Common myeloid progenitor, CD34-positive (primary cell): ENCODE measurements at regions not wholly inside any gene's neighbourhood (a gene's known extent, or its start where the extent isn't known, plus 50 kb on each side); places are given as distances from the start of the nearest gene placed in this dataset.
A peak's percentile ranks its signal among the peaks of the same experiment; 100 is the strongest.

ENCODE experiments used
- CTCF ChIA-PET: fragments of 350-600 bp; sonication (Branson Sonifier 250); formaldehyde crosslinking; loops from one replicate; lab custom pipeline; 2021; ENCODE audit warnings: antibody characterized with exemption; lab: Charles Lee
- POLR2A ChIA-PET: fragments of 350-600 bp; sonication (Branson Sonifier 250); formaldehyde crosslinking; loops from one replicate; lab custom pipeline; 2021; ENCODE audit warnings: antibody characterized with exemption; lab: Charles Lee
- DNase-seq, 3 donors: peaks; one replicate each; pipeline versions ENCODE4 v3.0.0 to v3.0.0-alpha.2; 2013
- H3K27ac ChIP-seq, 2 experiments: 1 replicate in 1 of 2; 2 replicates in 1 of 2; pipeline ENCODE4 v1.7.0; 2013; ENCODE audit warnings: inconsistent platforms in 2 of 2, low read length in 2 of 2, mild to moderate bottlenecking in 2 of 2, low read depth in 1 of 2, moderate library complexity in 1 of 2; ENCODE audit not compliant: severe bottlenecking in 2 of 2, insufficient read depth in 1 of 2, poor library complexity in 1 of 2
- H3K27me3 ChIP-seq, 5 experiments: replicated peaks in 2 of 5; 1 replicate in 3 of 5; 2 replicates in 2 of 5; pipeline versions ENCODE4 v1.6.1 to v1.7.0; 2013; ENCODE audit warnings: low read length in 4 of 5, mild to moderate bottlenecking in 2 of 5, moderate library complexity in 2 of 5, inconsistent platforms in 1 of 5; ENCODE audit not compliant: insufficient read depth in 5 of 5, control insufficient read depth in 4 of 5
- H3K36me3 ChIP-seq, 4 experiments: 1 replicate in 2 of 4; 2 replicates in 2 of 4; pipeline versions ENCODE4 v1.6.1 to v1.7.0; 2013; ENCODE audit warnings: low read length in 3 of 4, control low read depth in 1 of 4, mild to moderate bottlenecking in 1 of 4; ENCODE audit not compliant: control insufficient read depth in 4 of 4, insufficient read depth in 4 of 4
- H3K4me1 ChIP-seq, 4 experiments: 1 replicate in 3 of 4; 2 replicates in 1 of 4; pipeline versions ENCODE4 v1.6.1 to v1.7.1; 2013; ENCODE audit warnings: low read length in 3 of 4, mild to moderate bottlenecking in 3 of 4, control low read depth in 1 of 4, inconsistent platforms in 1 of 4, moderate library complexity in 1 of 4; ENCODE audit not compliant: control insufficient read depth in 4 of 4, insufficient read depth in 4 of 4; ENCODE audit errors: control extremely low read depth in 1 of 4
- H3K4me3 ChIP-seq, 7 experiments: 1 replicate in 4 of 7; 2 replicates in 3 of 7; pipeline versions ENCODE4 v1.5.1 to v1.7.0; 2013; ENCODE audit warnings: mild to moderate bottlenecking in 7 of 7, low read length in 6 of 7, moderate library complexity in 6 of 7, inconsistent platforms in 2 of 7, low read depth in 2 of 7, control low read depth in 1 of 7; ENCODE audit not compliant: insufficient read depth in 4 of 7, control insufficient read depth in 1 of 7; ENCODE audit errors: extremely low read depth in 1 of 7
- H3K9me3 ChIP-seq, 5 experiments: 1 replicate in 4 of 5; 2 replicates in 1 of 5; pipeline versions ENCODE4 v1.6.1 to v1.7.1; 2013; ENCODE audit warnings: low read length in 4 of 5, mild to moderate bottlenecking in 2 of 5, inconsistent platforms in 1 of 5, low read depth in 1 of 5, moderate library complexity in 1 of 5; ENCODE audit not compliant: control insufficient read depth in 4 of 5, insufficient read depth in 2 of 5; ENCODE audit errors: control extremely low read depth in 1 of 5
- WGBS: methylation state at CpG from one replicate; pipeline ENCODE4 v1.1.5; 2013; ENCODE audit not compliant: insufficient coverage; 5-methylcytosine and 5-hydroxymethylcytosine counted together

GRCh38 chr15:93986400-93986984 lies 244.9 kb upstream of the MCTP2 start:
- Histone ChIP-seq H3K36me3 (no peaks in the 10 kb centered on the region), H3K4me3 (peak overlapping the region in 2 of 7 experiments; percentile 37 to 68), H3K9me3 (no peaks in the 10 kb centered on the region), H3K27me3 (no peaks in the 10 kb centered on the region), H3K4me1 (peaks cover 18 to 48% (median 28%) of the 10 kb centered on the region in 4 experiments), H3K27ac (peak overlapping the region; percentile 18 to 50)
- POLR2A ChIA-PET = interaction anchor here (1.1 kb wide), 1 partner anchor 123 kb away, joined by 6 read pairs; no protein-coding TSS in a partner anchor
- DNase-seq = peak in 1 of 3 donors; percentile 33
- CTCF ChIA-PET = interaction anchor here (1.1 to 1.6 kb wide), 5 partner anchors 10 to 134 kb away, joined by 3 to 7 read pairs (median 4); no protein-coding TSS in a partner anchor
- 33% methylated on average over 1 of the region's 3 CpGs for WGBS

DNA sequence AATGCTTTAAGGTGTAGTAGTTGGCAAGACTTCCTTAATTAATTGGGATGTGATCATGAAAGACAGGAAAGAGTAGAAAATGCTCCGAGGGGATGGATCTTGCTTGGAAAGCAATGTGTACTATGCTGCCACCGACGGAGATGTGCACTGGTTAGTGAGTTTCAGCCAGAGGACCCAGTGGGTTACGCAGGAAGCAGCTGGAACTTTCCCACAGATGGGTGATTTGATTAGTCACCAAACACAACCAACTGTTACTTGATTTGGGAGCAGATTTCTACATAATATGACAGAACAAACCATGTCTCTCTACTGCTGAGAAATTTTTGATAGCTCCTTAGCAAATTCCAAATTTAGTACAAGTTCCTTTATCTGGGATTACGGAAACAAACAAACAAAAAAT lies 245.4 kb upstream of the MCTP2 start:
- Histone ChIP-seq H3K4me1 (peaks cover 18 to 48% (median 28%) of the 10 kb centered on the region in 4 experiments), H3K9me3 (no peaks in the 10 kb centered on the region), H3K27ac (peak overlapping the region in 1 of 2 experiments; percentile 50), H3K36me3 (no peaks in the 10 kb centered on the region), H3K27me3 (no peaks in the 10 kb centered on the region), H3K4me3 (peak overlapping the region in 3 of 7 experiments; percentile 8 to 68 (median 40))
- POLR2A ChIA-PET = interaction anchor here (1.1 kb wide), 1 partner anchor 123 kb away, joined by 6 read pairs; no protein-coding TSS in a partner anchor
- DNase-seq = peak; percentile 87 to 98 (median 97)
- 2% methylated on average over 5 of the region's 5 CpGs for WGBS
- CTCF ChIA-PET = interaction anchor here (1.4 to 1.7 kb wide), 4 partner anchors 10 to 134 kb away, joined by 3 to 7 read pairs (median 4); no protein-coding TSS in a partner anchor

DNA sequence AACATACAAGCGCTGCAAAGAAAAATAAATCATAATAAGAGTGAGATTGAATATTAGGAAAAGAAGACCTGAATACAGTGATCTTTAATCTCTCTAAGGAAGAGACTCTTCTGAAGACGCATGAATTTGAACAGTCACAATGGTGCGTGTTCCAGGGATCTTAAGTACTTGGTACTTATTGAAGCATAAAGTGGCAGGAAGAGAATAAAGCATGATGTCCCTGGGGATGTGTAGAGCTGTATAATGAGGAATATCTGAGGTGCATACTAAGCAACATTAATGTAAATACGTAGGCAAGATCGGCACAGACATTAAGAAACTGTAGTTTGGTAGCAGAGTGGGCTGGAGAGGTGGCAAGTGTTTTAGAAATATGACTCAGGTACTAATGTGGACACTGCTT lies 246.2 kb upstream of the MCTP2 start:
- Histone ChIP-seq H3K36me3 (no peaks in the 10 kb centered on the region), H3K9me3 (no peaks in the 10 kb centered on the region), H3K27ac (no peak overlapping the region), H3K27me3 (no peaks in the 10 kb centered on the region), H3K4me1 (peaks cover 18 to 54% (median 32%) of the 10 kb centered on the region in 4 experiments), H3K4me3 (no peak overlapping the region)
- WGBS = 71% methylated on average over 4 of the region's 5 CpGs
- DNase-seq = no peak
- ChIA-PET CTCF (interaction anchor here (1.4 to 1.7 kb wide), 4 partner anchors 9 to 135 kb away, joined by 3 to 7 read pairs (median 4); no protein-coding TSS in a partner anchor), POLR2A (interaction anchor here (1.1 kb wide), 1 partner anchor 122 kb away, joined by 6 read pairs; no protein-coding TSS in a partner anchor)

DNA sequence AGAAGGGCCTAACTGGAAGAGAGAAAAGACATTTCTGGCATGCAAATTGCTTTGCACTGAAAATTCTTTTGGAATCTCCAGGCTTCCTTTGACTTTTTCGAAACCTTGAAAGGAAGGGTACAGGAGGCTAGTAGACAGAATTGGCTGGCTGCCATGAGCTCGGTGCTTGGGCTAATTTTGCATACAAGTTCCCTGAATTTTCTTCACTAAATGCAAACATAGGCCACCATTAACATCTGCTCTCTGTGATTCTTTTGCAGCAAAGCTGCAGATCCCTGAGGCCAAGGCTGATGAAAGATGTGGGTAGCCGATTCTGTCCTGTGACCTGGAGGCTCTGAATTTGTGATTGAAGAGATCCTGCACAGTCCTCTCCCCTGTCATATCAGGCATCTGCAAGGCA lies 247.8 kb upstream of the MCTP2 start:
- POLR2A ChIA-PET = no interaction called here
- Histone ChIP-seq H3K4me3 (no peak overlapping the region), H3K27ac (no peak overlapping the region), H3K27me3 (no peaks in the 10 kb centered on the region), H3K4me1 (peaks cover 20 to 59% (median 36%) of the 10 kb centered on the region in 4 experiments), H3K9me3 (no peaks in the 10 kb centered on the region), H3K36me3 (no peaks in the 10 kb centered on the region)
- peak in 2 of 3 donors; percentile 49 to 53 for DNase-seq
- CTCF ChIA-PET = no interaction called here
- 27% methylated on average over 2 of the region's 3 CpGs for WGBS

GRCh38 chr15:93982226-93982727 lies 249.1 kb upstream of the MCTP2 start:
- H3K27ac ChIP-seq = no peak overlapping the region
- 93% methylated on average over 6 of the region's 6 CpGs for WGBS
- DNase-seq = no peak
- H3K4me1 ChIP-seq = peaks cover 14 to 51% (median 31%) of the 10 kb centered on the region in 4 experiments
- ChIA-PET CTCF (no interaction called here), POLR2A (no interaction called here)
- H3K9me3 ChIP-seq = no peaks in the 10 kb centered on the region
- H3K27me3 ChIP-seq = no peaks in the 10 kb centered on the region
- no peak overlapping the region for H3K4me3 ChIP-seq
- no peaks in the 10 kb centered on the region for H3K36me3 ChIP-seq

DNA sequence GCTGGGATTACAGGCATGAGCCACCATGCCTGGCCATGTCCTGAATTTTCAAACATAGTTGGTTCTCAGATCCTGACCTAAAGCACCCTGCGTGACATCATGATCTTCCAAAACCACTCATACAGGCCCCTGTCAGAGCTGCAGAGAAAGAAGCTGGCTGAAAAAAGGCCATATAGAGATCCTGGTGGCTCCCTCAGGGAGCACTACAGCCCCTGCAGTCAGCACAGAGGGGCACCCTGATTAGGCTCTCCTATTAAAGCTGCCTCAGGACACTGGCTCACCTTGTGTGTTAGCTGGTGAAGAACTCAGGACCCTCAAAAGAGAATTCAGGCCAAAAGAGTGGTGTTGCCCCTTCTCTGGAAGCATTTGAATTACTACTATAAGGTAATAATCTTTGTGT lies 249.7 kb upstream of the MCTP2 start:
- 100% methylated on average over 1 of the region's 1 CpG for WGBS
- peaks cover 9 to 45% (median 26%) of the 10 kb centered on the region in 4 experiments for H3K4me1 ChIP-seq
- CTCF ChIA-PET = no interaction called here

More for the DNA sequence above, 249.7 kb upstream of the MCTP2 start:
- POLR2A ChIA-PET = no interaction called here
- no peaks in the 10 kb centered on the region for H3K36me3 ChIP-seq
- H3K9me3 ChIP-seq = no peaks in the 10 kb centered on the region
- no peak overlapping the region for H3K27ac ChIP-seq
- DNase-seq = no peak
- H3K4me3 ChIP-seq = no peak overlapping the region
- no peaks in the 10 kb centered on the region for H3K27me3 ChIP-seq
